PC-3 (cell line): ENCODE measurements at regions not wholly inside any gene's neighbourhood (a gene's known extent, or its start where the extent isn't known, plus 50 kb on each side); places are given as distances from the start of the nearest gene placed in this dataset.

Experiments
- ATAC-seq: fragments of 200-7000 bp; cut with Tn5 transposase; 2 replicates; pipeline ENCODE4 v1.9.1; 2020; ENCODE audit warnings: mild to moderate bottlenecking, moderate library complexity
- BruUV-seq: library from RNA; stranded (reverse); fragments of 400-500 nt; replicated peaks from 2 replicates; lab custom pipeline; 2021; lab: Mats Ljungman, UMichigan
- CTCF ChIA-PET: fragments of 300-600 bp; sonication (Branson Sonifier 250); formaldehyde crosslinking; loops from one replicate; lab custom pipeline; 2022; ENCODE audit warnings: antibody characterized with exemption; lab: Charles Lee
- POLR2A ChIA-PET: fragments of 300-600 bp; sonication (Branson Sonifier 250); formaldehyde crosslinking; loops from one replicate; lab custom pipeline; 2022; ENCODE audit warnings: antibody characterized with exemption; ENCODE audit not compliant: unreplicated experiment; lab: Charles Lee
- DNase-seq: peaks from one replicate; pipeline ENCODE4 v3.0.0-alpha.2; 2015
- H2AFZ ChIP-seq: fragments of 300-600 bp; sonication (generic); 2 replicates; pipeline ENCODE4 v1.6.0; 2016; ENCODE audit warnings: antibody characterized with exemption, low read length
- H3F3A ChIP-seq: fragments of 300-600 bp; sonication (generic); one replicate; pipeline ENCODE4 v1.6.0; 2017; ENCODE audit warnings: antibody characterized with exemption, low read length, control low read depth, mild to moderate bottlenecking; ENCODE audit not compliant: unreplicated experiment
- H3K27ac ChIP-seq: fragments of 300-600 bp; sonication (generic); 2 replicates; pipeline ENCODE4 v1.5.1; 2016; ENCODE audit warnings: mild to moderate bottlenecking, low read length
- H3K27me3 ChIP-seq: fragments of 300-600 bp; sonication (generic); 2 replicates; pipeline ENCODE4 v1.6.1; 2016; ENCODE audit warnings: low read length, mixed read lengths
- H3K36me3 ChIP-seq: fragments of 300-600 bp; sonication (generic); 2 replicates; pipeline ENCODE4 v1.6.1; 2016; ENCODE audit warnings: low read depth, mixed run types, low read length, mixed read lengths
- H3K4me1 ChIP-seq: fragments of 300-600 bp; sonication (generic); 2 replicates; pipeline ENCODE4 v1.5.1; 2016; ENCODE audit warnings: low read length; ENCODE audit not compliant: insufficient read depth
- H3K4me2 ChIP-seq: fragments of 300-600 bp; sonication (generic); 2 replicates; pipeline ENCODE4 v1.6.0; 2016; ENCODE audit warnings: low read length
- H3K4me3 ChIP-seq: fragments of 300-600 bp; sonication (generic); 2 replicates; pipeline ENCODE4 v1.5.1; 2016; ENCODE audit warnings: mild to moderate bottlenecking, low read length, mixed read lengths
- H3K79me2 ChIP-seq: fragments of 300-600 bp; sonication (generic); 2 replicates; pipeline ENCODE4 v1.6.1; 2017; ENCODE audit warnings: low read length, mixed read lengths
- H3K9ac ChIP-seq: fragments of 300-600 bp; sonication (generic); 2 replicates; pipeline ENCODE4 v1.6.0; 2016; ENCODE audit warnings: mild to moderate bottlenecking, low read length
- H3K9me2 ChIP-seq: fragments of 300-600 bp; sonication (generic); replicated peaks from 2 replicates; pipeline ENCODE4 v1.6.1; 2016; ENCODE audit warnings: mixed run types, low read length, mixed read lengths
- H3K9me3 ChIP-seq: fragments of 300-600 bp; sonication (generic); 2 replicates; pipeline ENCODE4 v1.6.1; 2016; ENCODE audit warnings: low read length, mixed read lengths
- H4K20me1 ChIP-seq: fragments of 300-600 bp; sonication (generic); 2 replicates; pipeline ENCODE4 v1.6.1; 2016; ENCODE audit warnings: low read length, mixed read lengths
- EZH2 ChIP-seq: fragments of 300-600 bp; sonication (generic); IDR thresholded peaks from one replicate; pipeline ENCODE4 v1.6.1; 2017; ENCODE audit warnings: antibody characterized with exemption, mild to moderate bottlenecking, low read length; ENCODE audit not compliant: unreplicated experiment
- EZH2phosphoT487 ChIP-seq: fragments of 300-600 bp; sonication (generic); IDR thresholded peaks from 2 replicates; pipeline ENCODE4 v1.6.1; 2018; ENCODE audit warnings: mild to moderate bottlenecking, antibody characterized with exemption, low read length, borderline replicate concordance
- intact Hi-C: fragments of 100-400 bp; cut with micrococcal nuclease; formaldehyde crosslinking; loops from 2 replicates; pipeline ENCODE4 v1.9.0; 2023
- TF ChIP-seq, protein P1 (sequence below): fragments of 300-600 bp; sonication (generic); conservative IDR thresholded peaks from 2 replicates; pipeline ENCODE4 v1.5.1; 2017; ENCODE audit warnings: antibody characterized with exemption, low read depth, mild to moderate bottlenecking, low read length

DNA sequence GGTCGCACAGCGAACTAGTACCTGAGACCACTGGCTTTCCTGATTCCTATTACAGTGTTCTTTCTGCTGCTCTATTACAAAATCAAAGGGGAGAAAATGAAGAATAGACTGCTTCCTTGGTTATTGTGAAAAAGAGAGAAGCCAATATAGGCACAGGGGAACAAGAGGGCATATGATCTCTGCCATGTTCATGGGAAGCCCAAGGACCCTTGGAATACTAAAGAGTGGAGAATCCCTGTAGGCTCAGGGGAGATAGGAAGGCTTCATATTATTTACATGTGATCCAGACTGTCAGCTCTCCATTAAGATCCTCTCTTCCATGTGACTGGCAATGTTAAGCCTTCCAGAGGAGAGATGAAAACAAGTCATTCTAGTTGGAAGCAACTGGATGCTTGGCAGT lies 135.7 kb upstream of the MYCN start:
- no peaks in the 10 kb centered on the region for H3F3A ChIP-seq
- no TSS peak for BruUV-seq
- no peaks in the 10 kb centered on the region for H4K20me1 ChIP-seq
- no peak for ATAC-seq
- no peak overlapping the region for H3K27ac ChIP-seq
- CTCF ChIA-PET: no interaction called here
- no peaks in the 10 kb centered on the region for H3K4me1 ChIP-seq
- no peaks in the 10 kb centered on the region for H3K9me2 ChIP-seq
- H3K36me3 ChIP-seq: no peaks in the 10 kb centered on the region
- H3K4me3 ChIP-seq: no peak overlapping the region
- H3K4me2 ChIP-seq: no peak overlapping the region
- no peak overlapping the region for H2AFZ ChIP-seq
- H3K9me3 ChIP-seq: no peaks in the 10 kb centered on the region
- POLR2A ChIA-PET: no interaction called here
- peaks cover 59% of the 10 kb centered on the region for H3K27me3 ChIP-seq
- no peak for DNase-seq
- H3K79me2 ChIP-seq: no peaks in the 10 kb centered on the region
- intact Hi-C loops: no loop called here
- no peak overlapping the region for H3K9ac ChIP-seq
- no peak for TF ChIP-seq EZH2
- TF ChIP-seq, protein P1, sequence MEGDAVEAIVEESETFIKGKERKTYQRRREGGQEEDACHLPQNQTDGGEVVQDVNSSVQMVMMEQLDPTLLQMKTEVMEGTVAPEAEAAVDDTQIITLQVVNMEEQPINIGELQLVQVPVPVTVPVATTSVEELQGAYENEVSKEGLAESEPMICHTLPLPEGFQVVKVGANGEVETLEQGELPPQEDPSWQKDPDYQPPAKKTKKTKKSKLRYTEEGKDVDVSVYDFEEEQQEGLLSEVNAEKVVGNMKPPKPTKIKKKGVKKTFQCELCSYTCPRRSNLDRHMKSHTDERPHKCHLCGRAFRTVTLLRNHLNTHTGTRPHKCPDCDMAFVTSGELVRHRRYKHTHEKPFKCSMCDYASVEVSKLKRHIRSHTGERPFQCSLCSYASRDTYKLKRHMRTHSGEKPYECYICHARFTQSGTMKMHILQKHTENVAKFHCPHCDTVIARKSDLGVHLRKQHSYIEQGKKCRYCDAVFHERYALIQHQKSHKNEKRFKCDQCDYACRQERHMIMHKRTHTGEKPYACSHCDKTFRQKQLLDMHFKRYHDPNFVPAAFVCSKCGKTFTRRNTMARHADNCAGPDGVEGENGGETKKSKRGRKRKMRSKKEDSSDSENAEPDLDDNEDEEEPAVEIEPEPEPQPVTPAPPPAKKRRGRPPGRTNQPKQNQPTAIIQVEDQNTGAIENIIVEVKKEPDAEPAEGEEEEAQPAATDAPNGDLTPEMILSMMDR: no peak
- no peak for TF ChIP-seq EZH2phosphoT487

DNA sequence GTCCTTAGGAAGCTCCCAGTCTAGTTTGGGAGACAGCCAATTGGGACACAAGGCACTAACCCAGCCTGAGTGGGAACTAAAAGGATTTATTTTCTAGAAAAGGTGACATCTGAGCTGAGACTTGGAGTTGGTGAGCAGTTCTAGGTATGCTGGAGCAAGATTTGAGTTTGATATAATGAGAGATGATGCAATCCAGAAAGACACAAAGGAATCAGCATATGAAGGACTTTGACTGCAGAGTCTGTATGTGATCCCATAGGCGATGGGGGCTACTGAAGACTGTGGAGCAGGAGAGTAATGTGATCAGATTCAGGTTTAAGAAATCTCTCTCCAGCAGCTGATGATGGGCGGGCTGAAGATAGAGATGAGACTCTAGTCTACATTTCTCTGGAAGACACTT lies 135.1 kb upstream of the MYCN start:
- no peaks in the 10 kb centered on the region for H3K36me3 ChIP-seq
- BruUV-seq: no TSS peak
- no peaks in the 10 kb centered on the region for H3K79me2 ChIP-seq
- no peaks in the 10 kb centered on the region for H3K4me1 ChIP-seq
- ATAC-seq (no peak), DNase-seq (no peak)
- no peak overlapping the region for H3K4me3 ChIP-seq
- no peaks in the 10 kb centered on the region for H4K20me1 ChIP-seq
- H3K4me2 ChIP-seq: no peak overlapping the region
- no peaks in the 10 kb centered on the region for H3K9me3 ChIP-seq
- TF ChIP-seq, protein P1: no peak
- TF ChIP-seq EZH2phosphoT487 (no peak), EZH2 (no peak)
- no peak overlapping the region for H3K9ac ChIP-seq
- ChIA-PET CTCF (no interaction called here), POLR2A (no interaction called here)
- intact Hi-C loops: no loop called here
- H3K9me2 ChIP-seq: no peaks in the 10 kb centered on the region
- H2AFZ ChIP-seq: no peak overlapping the region
- H3K27me3 ChIP-seq: peaks cover 64% of the 10 kb centered on the region
- H3F3A ChIP-seq: no peaks in the 10 kb centered on the region
- H3K27ac ChIP-seq: no peak overlapping the region

DNA sequence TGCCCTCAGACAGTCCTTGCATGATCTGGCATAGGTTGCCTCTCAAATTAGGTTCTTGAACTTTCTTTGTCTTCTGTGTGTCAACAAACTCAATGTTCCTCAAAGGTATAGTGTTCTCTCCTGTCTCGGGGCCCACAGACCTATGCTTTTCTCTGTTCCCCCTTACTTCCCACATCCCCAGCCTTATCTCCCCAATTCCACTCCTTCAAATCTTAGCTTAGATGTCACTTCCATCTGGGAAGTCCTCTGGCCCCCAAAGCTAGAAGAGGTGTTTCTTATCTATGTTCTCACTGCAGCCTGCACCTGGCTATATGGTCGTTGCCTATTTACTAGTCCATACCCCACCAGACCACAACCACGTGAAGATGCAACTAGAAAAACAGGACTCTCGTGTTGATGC lies 134.6 kb upstream of the MYCN start:
- H3K9me3 ChIP-seq: no peaks in the 10 kb centered on the region
- intact Hi-C loops: no loop called here
- H4K20me1 ChIP-seq: no peaks in the 10 kb centered on the region
- ChIA-PET POLR2A (no interaction called here), CTCF (no interaction called here)
- no peak for DNase-seq
- BruUV-seq: no TSS peak
- no peak overlapping the region for H3K27ac ChIP-seq
- no peaks in the 10 kb centered on the region for H3K36me3 ChIP-seq
- H3F3A ChIP-seq: no peaks in the 10 kb centered on the region
- H3K4me2 ChIP-seq: no peak overlapping the region
- H3K79me2 ChIP-seq: no peaks in the 10 kb centered on the region
- peaks cover 70% of the 10 kb centered on the region for H3K27me3 ChIP-seq
- TF ChIP-seq EZH2phosphoT487: no peak
- TF ChIP-seq EZH2: no peak
- TF ChIP-seq, protein P1: no peak
- no peak overlapping the region for H3K4me3 ChIP-seq
- no peak for ATAC-seq
- no peak overlapping the region for H3K9ac ChIP-seq
- H3K9me2 ChIP-seq: no peaks in the 10 kb centered on the region
- no peak overlapping the region for H2AFZ ChIP-seq
- H3K4me1 ChIP-seq: no peaks in the 10 kb centered on the region
